SK-N-SH (cell line): ENCODE measurements at regions not wholly inside any gene's neighbourhood (a gene's known extent, or its start where the extent isn't known, plus 50 kb on each side); places are given as distances from the start of the nearest gene placed in this dataset.

ENCODE experiments used
- CTCF ChIA-PET: fragments of 300-600, 350-600 bp; formaldehyde crosslinking; extraction: SDS; loops from one replicate; lab custom pipeline; 2021; lab: Yijun Ruan, JAX
- POLR2A ChIA-PET: fragments of 350-600 bp; sonication (Branson Sonifier 250); formaldehyde crosslinking; extraction: SDS; loops from one replicate; lab custom pipeline; 2020; ENCODE audit warnings: antibody characterized with exemption, inconsistent platforms; lab: Yijun Ruan, JAX
- DNase-seq: peaks from one replicate; pipeline ENCODE4 v3.0.0; 2012
- H2AFZ ChIP-seq: fragments of 200-600 bp; sonication (generic); 2 replicates; pipeline ENCODE4 v1.8.1; 2016; ENCODE audit warnings: antibody characterized with exemption, mild to moderate bottlenecking, low read depth
- H3F3A ChIP-seq: fragments of 200-600 bp; sonication (generic); replicated peaks from 2 replicates; pipeline ENCODE3; 2016; ENCODE audit warnings: antibody characterized with exemption, mild to moderate bottlenecking; ENCODE audit not compliant: insufficient read depth
- H3K27ac ChIP-seq, 2 experiments: fragments of 200-500 bp in 1 of 2; fragments of 200-600 bp in 1 of 2; sonication (Bioruptor generic) in 1 of 2; sonication (generic), shearing (Covaris generic) in 1 of 2; 2 replicates each; pipeline versions ENCODE4 v1.5.1 to v1.6.1; 2014 to 2016; ENCODE audit warnings: low read depth in 2 of 2, inconsistent platforms in 1 of 2, low read length in 1 of 2, mild to moderate bottlenecking in 1 of 2, mixed read lengths in 1 of 2
- H3K27me3 ChIP-seq: fragments of 200-600 bp; sonication (generic), shearing (Covaris generic); 2 replicates; pipeline ENCODE4 v1.6.1; 2016; ENCODE audit warnings: mixed run types; ENCODE audit not compliant: insufficient read depth
- H3K36me3 ChIP-seq, 2 experiments: fragments of 200-500 bp in 1 of 2; fragments of 200-600 bp in 1 of 2; sonication (Bioruptor generic) in 1 of 2; sonication (generic) in 1 of 2; replicated peaks in 1 of 2; 2 replicates each; pipeline versions ENCODE3 to v1.5.1; 2014 to 2016; ENCODE audit warnings: low read length in 1 of 2, mild to moderate bottlenecking in 1 of 2; ENCODE audit not compliant: insufficient read depth in 2 of 2, control insufficient read depth in 1 of 2
- H3K4me1 ChIP-seq, 2 experiments: fragments of 200-500 bp in 1 of 2; fragments of 200-600 bp in 1 of 2; sonication (Bioruptor generic) in 1 of 2; sonication (generic), shearing (Covaris generic) in 1 of 2; 2 replicates each; pipeline versions ENCODE4 v1.5.1 to v1.6.1; 2014 to 2016; ENCODE audit warnings: low read depth in 1 of 2, low read length in 1 of 2, mixed run types in 1 of 2; ENCODE audit not compliant: insufficient read depth in 2 of 2, control insufficient read depth in 1 of 2
- H3K4me2 ChIP-seq: fragments of 200-600 bp; sonication (generic), shearing (Covaris generic); 2 replicates; pipeline ENCODE4 v1.6.1; 2017; ENCODE audit warnings: mixed run types
- H3K4me3 ChIP-seq, 2 experiments: fragments of 200-500 bp in 1 of 2; fragments of 200-600 bp in 1 of 2; sonication (Bioruptor generic) in 1 of 2; sonication (generic), shearing (Covaris generic) in 1 of 2; 2 replicates each; pipeline versions ENCODE4 v1.5.1 to v1.8.1; 2014 to 2016; ENCODE audit warnings: low read depth in 2 of 2, inconsistent platforms in 1 of 2, low read length in 1 of 2, mild to moderate bottlenecking in 1 of 2, mixed read lengths in 1 of 2, moderate library complexity in 1 of 2
- H3K79me2 ChIP-seq: fragments of 200-600 bp; sonication (generic); 2 replicates; pipeline ENCODE4 v1.8.1; 2017; ENCODE audit warnings: mild to moderate bottlenecking; ENCODE audit not compliant: insufficient read depth
- H3K9ac ChIP-seq: fragments of 200-600 bp; sonication (generic); 2 replicates; pipeline ENCODE4 v1.6.1; 2017; ENCODE audit warnings: mixed run types
- H3K9me2 ChIP-seq: fragments of 200-600 bp; sonication (generic); 2 replicates; pipeline ENCODE4 v1.6.1; 2017; ENCODE audit warnings: mixed run types
- H3K9me3 ChIP-seq: fragments of 200-600 bp; sonication (generic); 2 replicates; pipeline ENCODE4 v1.6.1; 2017; ENCODE audit warnings: mixed run types, mild to moderate bottlenecking, moderate library complexity
- H4K20me1 ChIP-seq: fragments of 200-600 bp; sonication (generic); 2 replicates; pipeline ENCODE4 v1.6.1; 2017; ENCODE audit warnings: mild to moderate bottlenecking, mixed run types; ENCODE audit not compliant: insufficient read depth
- FOSL2 ChIP-seq: IDR thresholded peaks from 2 replicates; pipeline ENCODE4 v1.4.0; 2012; ENCODE audit warnings: low read depth, mild to moderate bottlenecking, moderate library complexity, borderline replicate concordance
- FOXJ3 ChIP-seq: sonication (generic); formaldehyde crosslinking; IDR thresholded peaks from 2 replicates; pipeline ENCODE4 v1.5.1; 2020; ENCODE audit warnings: mild to moderate bottlenecking, missing genetic modification reagents
- FOXM1 ChIP-seq: IDR thresholded peaks from 2 replicates; pipeline ENCODE4 v1.4.0; 2012; ENCODE audit warnings: low read depth, mild to moderate bottlenecking
- IRF3 ChIP-seq: fragments of 150-350 bp; IDR thresholded peaks from 2 replicates; pipeline ENCODE4 v1.6.1; 2016; ENCODE audit warnings: mild to moderate bottlenecking, low read depth, low read length
- NFIC ChIP-seq: IDR thresholded peaks from 2 replicates; pipeline ENCODE4 v1.4.0; 2012; ENCODE audit warnings: borderline replicate concordance
- NRF1 ChIP-seq: IDR thresholded peaks from 2 replicates; pipeline ENCODE4 v1.6.1; 2012; ENCODE audit warnings: low read depth, mild to moderate bottlenecking, low read length
- REST ChIP-seq: IDR thresholded peaks from 2 replicates; pipeline ENCODE4 v1.6.1; 2012; ENCODE audit warnings: mild to moderate bottlenecking, low read depth, low read length, moderate library complexity
- RFX5 ChIP-seq: IDR thresholded peaks from 2 replicates; pipeline ENCODE4 v1.6.1; 2012; ENCODE audit warnings: mild to moderate bottlenecking, improper control_type of control experiment, low read length
- TCF12 ChIP-seq: IDR thresholded peaks from 2 replicates; pipeline ENCODE4 v1.4.0; 2012
- TEAD4 ChIP-seq: IDR thresholded peaks from 2 replicates; pipeline ENCODE4 v1.4.0; 2012; ENCODE audit warnings: mild to moderate bottlenecking, borderline replicate concordance; ENCODE audit not compliant: insufficient read depth
- WGBS: methylation state at CpG from one replicate; pipeline ENCODE4 v1.1.6; 2017; ENCODE audit warnings: low lambda C conversion rate; 5-methylcytosine and 5-hydroxymethylcytosine counted together
- TF ChIP-seq, protein P1 (sequence below): IDR thresholded peaks from 2 replicates; pipeline ENCODE4; 2012
- TF ChIP-seq, protein P2 (sequence below): fragments of 200-600 bp; sonication (generic); IDR thresholded peaks from 2 replicates; pipeline ENCODE4 v1.6.1; 2017; ENCODE audit warnings: antibody characterized with exemption, mild to moderate bottlenecking, moderate library complexity
- TF ChIP-seq, protein P3 (sequence below): fragments of 150-350 bp; IDR thresholded peaks from 2 replicates; pipeline ENCODE4 v1.6.1; 2017; ENCODE audit warnings: antibody characterized with exemption, low read length, low read depth, borderline replicate concordance

DNA sequence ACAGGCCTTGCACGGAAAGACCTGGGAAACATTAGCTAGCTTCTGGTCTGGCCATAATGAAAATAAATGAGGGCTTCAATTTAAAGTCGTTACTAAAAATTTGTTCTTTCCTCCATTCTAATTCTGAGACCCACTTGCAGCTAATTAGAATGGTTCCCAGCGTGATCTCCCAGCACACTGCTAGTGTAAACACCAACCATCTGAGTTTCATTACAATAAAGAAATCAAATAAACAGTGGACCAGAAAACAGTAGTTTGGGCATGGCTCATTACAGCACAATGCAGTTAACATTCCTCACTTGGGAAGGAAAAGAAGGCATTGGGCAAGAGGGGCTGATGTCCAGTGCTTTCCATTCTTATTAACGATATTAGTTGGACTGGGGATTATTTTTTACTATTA, 410.9 kb upstream of the SOX9 start:
- Histone ChIP-seq H3K9me2 (no peaks in the 10 kb centered on the region), H3K27me3 (no peaks in the 10 kb centered on the region), H3K27ac (peak overlapping the region in 1 of 2 experiments; percentile 45; a peak in 2 of 4 replicates), H2AFZ (no peak overlapping the region), H3K9me3 (no peaks in the 10 kb centered on the region), H3K4me2 (no peak overlapping the region), H3K9ac (no peak overlapping the region), H3K36me3 (no peaks in the 10 kb centered on the region), H3F3A (no peaks in the 10 kb centered on the region), H4K20me1 (no peaks in the 10 kb centered on the region), H3K4me1 (peaks cover 0 to 5% of the 10 kb centered on the region in 2 experiments; a peak in 1 of 4 replicates), H3K4me3 (no peak overlapping the region), H3K79me2 (no peaks in the 10 kb centered on the region)
- WGBS: 48% methylated on average over 4 of the region's 4 CpGs
- ChIA-PET POLR2A (no interaction called here), CTCF (no interaction called here)
- peak; percentile 24 for DNase-seq
- TF ChIP-seq, protein P1, sequence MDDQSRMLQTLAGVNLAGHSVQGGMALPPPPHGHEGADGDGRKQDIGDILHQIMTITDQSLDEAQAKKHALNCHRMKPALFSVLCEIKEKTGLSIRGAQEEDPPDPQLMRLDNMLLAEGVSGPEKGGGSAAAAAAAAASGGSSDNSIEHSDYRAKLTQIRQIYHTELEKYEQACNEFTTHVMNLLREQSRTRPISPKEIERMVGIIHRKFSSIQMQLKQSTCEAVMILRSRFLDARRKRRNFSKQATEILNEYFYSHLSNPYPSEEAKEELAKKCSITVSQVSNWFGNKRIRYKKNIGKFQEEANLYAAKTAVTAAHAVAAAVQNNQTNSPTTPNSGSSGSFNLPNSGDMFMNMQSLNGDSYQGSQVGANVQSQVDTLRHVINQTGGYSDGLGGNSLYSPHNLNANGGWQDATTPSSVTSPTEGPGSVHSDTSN: no peak
- TF ChIP-seq FOXJ3 (CRISPR knock-in tag): peak; percentile 71

DNA sequence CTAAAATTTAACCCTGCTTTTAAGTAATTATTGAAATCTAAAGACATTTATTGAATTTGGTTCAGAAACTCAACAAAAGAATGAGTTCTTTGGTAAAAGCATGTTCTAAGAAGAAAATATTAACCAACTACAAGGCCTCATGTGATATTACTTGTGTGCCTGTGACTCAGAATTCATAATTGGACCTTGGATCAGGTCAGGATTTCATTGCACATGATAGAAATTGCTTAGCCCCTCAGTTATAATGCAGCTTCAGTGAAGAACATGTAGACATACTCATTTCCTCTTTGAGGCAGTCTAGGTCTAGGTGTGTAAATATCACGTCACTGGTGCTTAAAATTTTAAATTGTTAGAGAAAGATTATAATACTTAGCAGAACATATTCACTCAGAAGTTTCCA, 410.0 kb upstream of the SOX9 start:
- H3K9ac ChIP-seq: no peak overlapping the region
- CTCF ChIA-PET: no interaction called here
- peaks cover 0 to 5% of the 10 kb centered on the region in 2 experiments; a peak in 1 of 4 replicates for H3K4me1 ChIP-seq
- 72% methylated on average over 1 of the region's 1 CpG for WGBS
- no peak overlapping the region for H3K4me3 ChIP-seq
- H3K79me2 ChIP-seq: no peaks in the 10 kb centered on the region
- TF ChIP-seq REST: no peak
- H3K4me2 ChIP-seq: no peak overlapping the region
- POLR2A ChIA-PET: no interaction called here
- H3K9me3 ChIP-seq: no peaks in the 10 kb centered on the region
- H2AFZ ChIP-seq: no peak overlapping the region
- H3F3A ChIP-seq: no peaks in the 10 kb centered on the region
- no peaks in the 10 kb centered on the region for H3K36me3 ChIP-seq
- H3K9me2 ChIP-seq: no peaks in the 10 kb centered on the region
- H3K27ac ChIP-seq: no peak overlapping the region
- H3K27me3 ChIP-seq: no peaks in the 10 kb centered on the region
- DNase-seq: no peak
- no peaks in the 10 kb centered on the region for H4K20me1 ChIP-seq

DNA sequence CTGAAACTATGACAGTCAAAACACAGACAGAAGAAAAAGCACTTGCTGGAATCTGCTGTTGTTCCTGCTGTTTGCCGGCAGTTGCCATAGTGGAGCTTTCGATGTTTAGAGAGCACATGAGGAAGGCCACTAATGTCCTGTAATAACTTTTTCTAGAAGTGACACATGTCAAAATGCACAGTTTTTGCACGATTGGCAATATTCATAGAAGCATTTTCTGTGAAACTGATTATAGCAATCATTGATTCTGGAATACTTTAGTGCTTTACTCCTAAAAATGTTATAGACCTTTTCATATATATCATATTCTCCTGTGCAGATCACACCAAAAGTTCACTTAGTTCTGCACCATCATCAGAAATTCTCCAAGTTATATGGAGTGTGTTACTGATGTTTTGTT, 407.0 kb upstream of the SOX9 start:
- Histone ChIP-seq H3K27me3 (no peaks in the 10 kb centered on the region), H3K36me3 (no peaks in the 10 kb centered on the region), H4K20me1 (no peaks in the 10 kb centered on the region), H3F3A (no peaks in the 10 kb centered on the region), H3K4me3 (no peak overlapping the region), H3K9ac (no peak overlapping the region), H3K9me2 (no peaks in the 10 kb centered on the region), H2AFZ (no peak overlapping the region), H3K4me2 (no peak overlapping the region), H3K9me3 (no peaks in the 10 kb centered on the region), H3K79me2 (no peaks in the 10 kb centered on the region), H3K4me1 (peaks cover 0 to 5% of the 10 kb centered on the region in 2 experiments; a peak in 1 of 4 replicates), H3K27ac (no peak overlapping the region)
- DNase-seq: no peak
- CTCF ChIA-PET: no interaction called here
- POLR2A ChIA-PET: no interaction called here
- WGBS: 74% methylated on average over 3 of the region's 3 CpGs
- TF ChIP-seq TEAD4 (no peak), RFX5 (no peak), TCF12 (no peak), IRF3 (no peak), FOSL2 (no peak), FOXM1 (no peak), NFIC (no peak), NRF1 (no peak)
- TF ChIP-seq, protein P2, sequence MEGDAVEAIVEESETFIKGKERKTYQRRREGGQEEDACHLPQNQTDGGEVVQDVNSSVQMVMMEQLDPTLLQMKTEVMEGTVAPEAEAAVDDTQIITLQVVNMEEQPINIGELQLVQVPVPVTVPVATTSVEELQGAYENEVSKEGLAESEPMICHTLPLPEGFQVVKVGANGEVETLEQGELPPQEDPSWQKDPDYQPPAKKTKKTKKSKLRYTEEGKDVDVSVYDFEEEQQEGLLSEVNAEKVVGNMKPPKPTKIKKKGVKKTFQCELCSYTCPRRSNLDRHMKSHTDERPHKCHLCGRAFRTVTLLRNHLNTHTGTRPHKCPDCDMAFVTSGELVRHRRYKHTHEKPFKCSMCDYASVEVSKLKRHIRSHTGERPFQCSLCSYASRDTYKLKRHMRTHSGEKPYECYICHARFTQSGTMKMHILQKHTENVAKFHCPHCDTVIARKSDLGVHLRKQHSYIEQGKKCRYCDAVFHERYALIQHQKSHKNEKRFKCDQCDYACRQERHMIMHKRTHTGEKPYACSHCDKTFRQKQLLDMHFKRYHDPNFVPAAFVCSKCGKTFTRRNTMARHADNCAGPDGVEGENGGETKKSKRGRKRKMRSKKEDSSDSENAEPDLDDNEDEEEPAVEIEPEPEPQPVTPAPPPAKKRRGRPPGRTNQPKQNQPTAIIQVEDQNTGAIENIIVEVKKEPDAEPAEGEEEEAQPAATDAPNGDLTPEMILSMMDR: no peak
- TF ChIP-seq, protein P3, sequence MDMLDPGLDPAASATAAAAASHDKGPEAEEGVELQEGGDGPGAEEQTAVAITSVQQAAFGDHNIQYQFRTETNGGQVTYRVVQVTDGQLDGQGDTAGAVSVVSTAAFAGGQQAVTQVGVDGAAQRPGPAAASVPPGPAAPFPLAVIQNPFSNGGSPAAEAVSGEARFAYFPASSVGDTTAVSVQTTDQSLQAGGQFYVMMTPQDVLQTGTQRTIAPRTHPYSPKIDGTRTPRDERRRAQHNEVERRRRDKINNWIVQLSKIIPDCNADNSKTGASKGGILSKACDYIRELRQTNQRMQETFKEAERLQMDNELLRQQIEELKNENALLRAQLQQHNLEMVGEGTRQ: no peak
